AG10803 (cell line): ENCODE measurements at regions not wholly inside any gene's neighbourhood (a gene's known extent, or its start where the extent isn't known, plus 50 kb on each side); places are given as distances from the start of the nearest gene placed in this dataset.
A peak's percentile ranks its signal among the peaks of the same experiment; 100 is the strongest.

Source experiments
- DNase-seq: peaks from one replicate; pipeline ENCODE4 v3.0.0; 2010; ENCODE audit warnings: low read depth
- H3K4me3 ChIP-seq: 2 replicates; pipeline ENCODE4 v1.5.1; 2011; ENCODE audit warnings: mild to moderate bottlenecking, low read length, control low read depth
- CTCF ChIP-seq: conservative IDR thresholded peaks from 2 replicates; pipeline ENCODE4 v1.5.1; 2011; ENCODE audit warnings: mild to moderate bottlenecking, low read length, control low read depth, inconsistent platforms

DNA sequence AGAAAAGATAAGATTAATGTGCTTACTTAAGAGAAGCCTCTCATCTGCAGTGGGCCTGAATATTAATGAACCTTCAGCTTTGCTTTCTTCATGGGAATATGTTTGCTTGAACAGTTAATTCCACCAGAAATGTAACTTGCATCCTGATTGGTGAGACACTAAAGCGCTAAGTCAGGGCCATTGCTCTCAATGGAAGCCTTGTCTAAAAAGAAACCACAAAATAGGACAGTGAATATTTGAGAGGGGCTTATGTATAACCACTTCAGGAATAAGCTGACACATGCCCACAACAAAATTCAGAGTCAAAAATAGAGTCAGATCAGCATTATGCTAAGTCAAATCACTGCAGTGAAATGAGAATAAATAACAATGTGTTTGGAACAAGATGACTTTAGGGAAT, 1125.8 kb downstream of the STIM2 start:
- no peak for DNase-seq
- TF ChIP-seq CTCF, result no peak
- H3K4me3 ChIP-seq, result no peak overlapping the region

GRCh38 chr4:28001698-28002097, 1141.1 kb downstream of the STIM2 start:
- TF ChIP-seq CTCF, result no peak
- no peak for DNase-seq
- no peak overlapping the region for H3K4me3 ChIP-seq

DNA sequence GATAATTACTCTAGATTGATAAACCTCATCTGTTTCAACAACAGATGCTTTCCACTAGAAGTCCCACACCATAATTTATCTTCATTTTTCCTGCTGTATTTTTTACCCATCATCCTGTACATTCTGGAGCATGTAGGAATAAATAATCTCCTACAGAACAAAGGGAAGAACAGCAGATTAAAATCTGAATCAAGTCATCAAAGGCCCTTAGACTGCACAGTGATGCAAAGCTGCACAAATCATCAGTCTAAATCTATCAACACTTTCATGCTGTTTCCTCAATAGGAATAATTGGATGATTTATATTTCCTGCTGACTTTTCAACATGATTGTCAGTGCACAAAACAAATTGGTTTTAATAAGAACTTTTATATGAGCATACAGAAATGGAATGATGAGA, 1143.9 kb downstream of the STIM2 start:
- H3K4me3 ChIP-seq, result no peak overlapping the region
- DNase-seq, result no peak
- no peak for TF ChIP-seq CTCF

GRCh38 chr4:28006021-28006420, 1145.4 kb downstream of the STIM2 start:
- no peak overlapping the region for H3K4me3 ChIP-seq
- DNase-seq, result no peak
- TF ChIP-seq CTCF, result no peak

DNA sequence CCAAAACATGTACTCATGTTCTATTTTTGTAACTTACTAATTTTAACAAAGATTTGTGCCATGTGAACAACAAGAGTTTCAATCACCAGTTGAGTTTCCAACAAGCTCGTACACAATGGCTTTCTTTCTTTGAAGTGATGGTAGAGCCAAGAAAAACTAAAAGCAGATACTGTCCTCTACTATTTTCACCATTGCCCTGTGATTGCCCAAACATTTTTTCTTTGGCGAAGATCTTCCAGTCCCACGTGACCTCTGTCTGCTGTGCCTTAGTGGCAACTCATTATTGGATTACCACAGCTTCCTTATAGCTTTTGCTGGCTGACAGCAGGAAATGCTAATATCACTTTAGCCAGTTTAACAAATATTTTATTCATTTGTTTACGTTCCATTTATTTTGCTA, 1147.1 kb downstream of the STIM2 start:
- no peak for TF ChIP-seq CTCF
- no peak for DNase-seq
- H3K4me3 ChIP-seq, result no peak overlapping the region

DNA sequence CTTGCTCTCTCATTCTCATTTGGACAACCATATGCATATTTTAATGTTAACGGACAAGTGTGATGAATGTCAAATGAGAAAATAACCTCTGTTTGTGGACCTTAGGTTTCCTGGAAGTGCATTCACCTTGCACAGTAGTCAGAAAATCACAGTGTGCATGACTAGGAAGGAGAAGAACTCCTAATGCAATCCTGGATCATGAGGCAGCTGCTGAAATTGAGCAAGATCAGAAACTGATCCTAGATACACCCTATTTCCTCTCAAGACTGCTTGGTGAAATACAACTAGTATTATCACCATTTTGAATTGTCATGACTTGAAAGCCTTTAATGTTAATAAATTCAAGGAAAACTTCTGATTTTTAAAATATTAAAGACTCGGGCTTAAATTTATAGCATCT, 1148.9 kb downstream of the STIM2 start:
- no peak overlapping the region for H3K4me3 ChIP-seq
- no peak for DNase-seq
- no peak for TF ChIP-seq CTCF

DNA sequence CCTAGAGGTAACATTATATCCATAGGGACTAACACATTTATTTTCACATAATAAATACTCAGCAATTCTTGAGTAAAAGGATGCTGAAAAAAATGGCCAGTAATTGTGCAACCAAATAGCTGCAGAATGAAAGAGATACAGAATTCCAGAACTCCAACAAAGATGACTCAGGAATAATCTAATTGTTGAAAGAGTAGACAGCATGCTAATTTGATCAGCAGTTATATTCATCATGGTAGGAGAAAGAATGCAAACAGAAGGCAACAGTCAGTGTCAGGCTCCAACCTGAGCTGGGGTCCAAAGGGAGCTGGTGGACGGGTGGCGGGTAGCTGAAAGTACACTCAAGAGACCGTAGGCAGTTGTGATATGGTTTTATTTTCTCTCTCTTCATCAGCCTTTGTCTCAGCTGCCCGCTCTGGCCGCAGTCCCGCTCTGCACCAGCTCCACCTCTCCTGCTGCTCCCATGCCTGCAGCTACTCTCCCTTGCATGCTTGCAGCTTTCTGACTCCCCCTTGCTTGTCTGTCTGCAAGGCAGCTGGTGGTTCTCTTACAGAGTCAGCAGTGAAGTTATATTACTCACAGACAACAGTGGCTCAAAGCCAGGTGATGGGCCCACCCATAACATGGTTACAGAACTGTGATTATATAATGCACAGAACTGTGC, 1150.1 kb downstream of the STIM2 start:
- H3K4me3 ChIP-seq, result no peak overlapping the region
- DNase-seq, result peak; percentile 2
- TF ChIP-seq CTCF, result no peak
